ENCODE measurements at regions not wholly inside any gene's neighbourhood (a gene's known extent, or its start where the extent isn't known, plus 50 kb on each side); places are given as distances from the start of the nearest gene placed in this dataset.

- TF ChIP-seq POLR2A (IDR thresholded peaks at IDR 0.05) = no peak
- TF ChIP-seq, protein P1, sequence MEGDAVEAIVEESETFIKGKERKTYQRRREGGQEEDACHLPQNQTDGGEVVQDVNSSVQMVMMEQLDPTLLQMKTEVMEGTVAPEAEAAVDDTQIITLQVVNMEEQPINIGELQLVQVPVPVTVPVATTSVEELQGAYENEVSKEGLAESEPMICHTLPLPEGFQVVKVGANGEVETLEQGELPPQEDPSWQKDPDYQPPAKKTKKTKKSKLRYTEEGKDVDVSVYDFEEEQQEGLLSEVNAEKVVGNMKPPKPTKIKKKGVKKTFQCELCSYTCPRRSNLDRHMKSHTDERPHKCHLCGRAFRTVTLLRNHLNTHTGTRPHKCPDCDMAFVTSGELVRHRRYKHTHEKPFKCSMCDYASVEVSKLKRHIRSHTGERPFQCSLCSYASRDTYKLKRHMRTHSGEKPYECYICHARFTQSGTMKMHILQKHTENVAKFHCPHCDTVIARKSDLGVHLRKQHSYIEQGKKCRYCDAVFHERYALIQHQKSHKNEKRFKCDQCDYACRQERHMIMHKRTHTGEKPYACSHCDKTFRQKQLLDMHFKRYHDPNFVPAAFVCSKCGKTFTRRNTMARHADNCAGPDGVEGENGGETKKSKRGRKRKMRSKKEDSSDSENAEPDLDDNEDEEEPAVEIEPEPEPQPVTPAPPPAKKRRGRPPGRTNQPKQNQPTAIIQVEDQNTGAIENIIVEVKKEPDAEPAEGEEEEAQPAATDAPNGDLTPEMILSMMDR (IDR thresholded peaks at IDR 0.05) = no peak
These were observed 82.9 kb upstream of the ZNF644 start for GRCh38 chr1:91104712-91105111.
